Suppressor macrophage (primary cell): ENCODE measurements at regions not wholly inside any gene's neighbourhood (a gene's known extent, or its start where the extent isn't known, plus 50 kb on each side); places are given as distances from the start of the nearest gene placed in this dataset.

Experiments used
- DNase-seq, 4 experiments: peaks; one replicate each; pipeline ENCODE4 v3.0.0-alpha.2; 2020 to 2022

DNA sequence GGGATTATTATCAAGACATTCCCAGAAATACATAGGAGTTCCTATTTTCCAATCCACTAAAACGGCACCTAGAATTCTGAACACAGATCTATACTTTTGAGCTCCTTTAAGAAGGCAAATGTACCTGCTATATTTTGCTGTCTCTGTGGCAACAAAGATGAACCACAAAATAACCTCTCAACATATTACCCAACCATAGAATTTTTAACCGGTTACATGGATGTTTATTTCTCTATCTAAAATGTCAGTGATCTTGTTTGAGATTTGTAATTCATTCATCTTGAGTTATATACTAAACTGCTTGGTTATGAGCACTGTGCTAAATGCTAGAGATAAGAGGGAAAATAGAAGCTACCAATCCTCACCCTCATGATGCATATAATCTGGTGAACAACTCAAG, 117.5 kb upstream of the HMGCLL1 start:
- DNase-seq: no peak

DNA sequence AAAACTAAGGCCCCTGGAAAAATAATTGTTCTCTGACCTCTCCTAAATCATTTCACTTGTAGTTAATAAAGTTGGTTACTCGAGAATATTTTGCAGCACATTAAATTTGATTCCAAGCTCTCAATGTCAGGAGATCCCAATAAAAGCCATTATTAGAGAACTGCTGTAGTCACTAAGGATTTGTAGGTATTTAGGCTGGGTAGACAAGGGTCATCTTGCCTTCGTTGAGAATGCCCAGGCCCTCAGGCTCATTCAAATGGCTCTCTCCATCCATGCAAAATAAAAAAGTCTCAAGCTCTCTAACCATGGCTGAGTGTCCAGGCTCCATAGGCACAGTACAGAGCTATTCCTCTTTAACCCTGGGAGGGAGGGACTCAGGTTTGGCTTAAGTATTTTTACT, 117.0 kb upstream of the HMGCLL1 start:
- no peak for DNase-seq

DNA sequence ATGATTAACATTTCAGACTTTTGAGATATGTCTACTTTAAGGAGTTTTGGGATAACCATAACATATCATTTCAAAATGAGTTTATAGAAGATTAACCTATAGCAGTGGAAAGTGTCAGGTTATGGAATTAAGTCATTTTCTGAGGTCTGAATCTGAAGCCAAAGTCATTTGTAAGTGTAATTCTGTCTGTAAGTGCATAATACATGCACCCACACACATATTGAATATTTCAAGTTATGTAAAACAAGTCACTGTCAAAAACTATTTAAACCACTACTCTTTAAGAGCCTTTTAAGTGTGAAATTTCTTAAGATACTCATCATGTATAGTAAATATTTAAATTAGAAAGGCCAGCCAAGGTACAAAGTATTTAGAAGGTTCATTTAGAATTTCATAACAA, 115.8 kb upstream of the HMGCLL1 start:
- no peak for DNase-seq

GRCh38 chr6:55694148-55694547, 115.2 kb upstream of the HMGCLL1 start:
- DNase-seq: no peak

DNA sequence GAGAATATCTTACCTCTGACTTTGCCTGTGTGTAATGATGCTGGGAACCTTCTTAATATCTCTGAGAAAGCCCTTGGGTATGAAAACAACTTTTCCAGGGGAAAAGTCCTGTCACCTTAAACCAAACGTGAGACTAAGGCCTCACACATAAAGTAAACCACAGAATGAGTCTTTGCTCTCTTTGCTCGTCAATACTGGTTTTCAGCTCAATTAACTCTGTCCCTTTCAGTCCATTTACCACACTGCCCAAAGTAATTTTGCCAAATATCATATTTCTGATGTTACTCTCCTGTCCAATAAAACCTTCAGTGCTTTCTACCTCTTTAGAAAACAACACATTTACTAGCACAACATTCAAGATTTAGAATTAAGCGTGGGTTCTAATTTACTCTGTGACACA, 100.5 kb upstream of the HMGCLL1 start:
- DNase-seq: no peak

GRCh38 chr6:55678330-55679224, 99.6 kb upstream of the HMGCLL1 start:
- DNase-seq: no peak

DNA sequence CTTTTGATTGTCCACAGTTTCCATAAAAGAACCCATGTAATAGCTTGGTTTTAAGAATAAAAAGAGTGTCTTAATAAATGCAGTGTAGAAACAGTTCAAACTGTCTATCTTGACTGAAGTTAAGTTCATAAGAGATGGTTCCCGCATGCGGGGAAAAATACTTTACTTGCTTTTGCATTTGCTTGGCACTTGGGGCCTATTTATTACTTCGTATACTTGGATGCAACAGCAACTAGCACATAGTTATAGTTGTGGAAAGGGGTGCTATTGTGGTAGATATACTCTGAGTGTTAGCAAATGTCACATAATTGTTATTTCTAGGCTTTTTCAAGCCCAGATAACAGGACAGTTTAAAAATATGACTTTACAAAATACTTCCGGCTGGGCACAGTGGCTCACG, 97.7 kb upstream of the HMGCLL1 start:
- DNase-seq: no peak

DNA sequence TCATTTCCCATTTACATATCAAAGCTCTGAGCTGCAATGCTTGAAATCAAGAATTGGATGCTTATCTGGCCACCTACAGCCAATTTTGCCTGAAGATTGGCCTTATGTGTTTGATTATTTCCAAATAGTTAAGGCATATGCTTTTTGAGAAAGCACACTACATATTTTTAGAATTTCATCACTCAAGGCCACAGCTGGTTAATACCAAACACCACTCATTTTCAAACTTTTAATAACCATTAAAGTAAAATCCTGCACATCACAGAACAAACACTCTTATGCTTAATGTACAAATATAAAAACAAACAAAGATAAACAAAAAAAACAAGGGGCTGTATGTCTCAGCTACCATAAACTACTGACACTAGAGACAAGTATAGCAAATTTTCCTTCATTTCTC, 96.9 kb upstream of the HMGCLL1 start:
- DNase-seq: no peak

DNA sequence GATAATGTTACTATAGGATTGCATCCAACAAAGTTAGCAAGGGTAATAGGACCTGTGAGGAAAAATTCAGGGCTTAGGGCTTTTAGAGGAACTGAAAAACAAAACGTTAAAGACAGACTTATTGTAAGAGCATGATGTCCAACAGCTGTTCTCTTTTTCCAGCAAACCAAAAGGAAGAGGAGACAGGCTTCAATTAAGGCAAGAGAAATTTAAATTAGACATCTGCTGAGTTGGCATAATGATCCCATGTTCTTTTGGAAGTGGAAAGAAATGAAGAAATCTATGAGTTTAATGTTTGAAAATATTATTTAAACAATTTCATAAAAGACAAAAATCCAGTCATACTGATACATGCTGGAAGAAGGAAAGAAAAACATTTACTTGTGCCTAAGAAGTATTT, 95.7 kb upstream of the HMGCLL1 start:
- no peak for DNase-seq

GRCh38 chr6:55670850-55671413, 91.9 kb upstream of the HMGCLL1 start:
- no peak for DNase-seq

DNA sequence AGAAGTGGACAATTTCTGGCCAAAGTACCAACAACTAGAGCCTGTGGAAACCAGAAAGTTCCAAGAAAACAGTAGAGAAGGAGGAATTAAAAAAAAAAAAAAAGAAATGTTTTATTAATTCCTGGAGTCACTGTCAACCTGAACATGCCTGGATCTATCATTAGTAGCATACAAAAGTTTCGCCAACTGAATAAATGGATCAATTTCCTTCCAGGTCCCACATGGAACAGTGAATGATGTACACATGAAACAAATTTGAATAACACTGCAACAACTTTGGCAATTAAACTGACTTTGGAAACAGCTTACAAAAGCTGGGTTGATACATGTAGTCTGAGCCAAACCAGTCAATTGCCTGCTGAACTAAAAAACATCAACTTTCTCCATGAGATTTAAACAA, 90.0 kb upstream of the HMGCLL1 start:
- no peak for DNase-seq

DNA sequence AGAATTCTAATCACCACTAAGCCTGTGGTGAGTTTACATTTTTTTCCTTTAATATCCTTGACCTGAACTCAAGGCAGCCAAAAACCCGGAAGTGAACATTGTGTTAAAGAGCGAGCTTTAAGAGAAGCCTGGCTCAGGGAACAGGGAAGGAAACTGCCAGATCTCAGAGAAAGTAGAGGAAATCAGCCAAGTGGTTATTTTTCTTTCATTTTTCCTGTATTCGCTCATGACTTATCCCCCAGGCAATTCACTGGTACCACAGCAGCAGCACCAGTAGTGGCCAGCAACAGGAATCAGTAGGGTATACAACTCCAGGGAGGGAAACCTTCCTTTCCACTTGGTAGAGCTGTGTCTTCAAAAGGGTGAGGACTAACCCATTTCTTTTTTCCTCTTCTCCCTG, 89.6 kb upstream of the HMGCLL1 start:
- no peak for DNase-seq

- no peak for DNase-seq
These were observed 88.3 kb upstream of the HMGCLL1 start for GRCh38 chr6:55667341-55667740.

GRCh38 chr6:55666606-55667225, 87.7 kb upstream of the HMGCLL1 start:
- DNase-seq: no peak

- DNase-seq: no peak
These were observed 87.0 kb upstream of the HMGCLL1 start for GRCh38 chr6:55666037-55666436.

- DNase-seq: no peak
These were observed 85.9 kb upstream of the HMGCLL1 start for GRCh38 chr6:55664591-55665587.

- no peak for DNase-seq
These were observed 84.9 kb upstream of the HMGCLL1 start for GRCh38 chr6:55663914-55664313.

DNA sequence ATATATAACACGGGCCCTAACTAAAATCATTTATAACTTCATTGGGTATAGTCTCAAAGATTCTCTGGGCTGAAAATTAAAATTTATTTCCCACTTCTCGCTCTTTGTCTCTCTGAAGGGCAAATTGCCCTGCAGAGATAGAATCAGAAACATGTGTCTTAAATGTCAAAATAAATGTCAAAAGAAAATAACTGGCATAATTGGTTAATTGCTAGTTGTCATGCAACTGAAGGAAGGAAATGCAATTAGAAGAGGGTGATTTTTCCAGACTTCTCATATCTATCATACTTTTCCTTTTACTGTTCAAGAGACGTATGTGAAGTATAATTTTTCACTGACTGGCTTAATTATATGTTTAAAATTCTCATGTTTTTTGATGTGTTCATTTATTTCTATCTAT, 80.3 kb upstream of the HMGCLL1 start:
- DNase-seq: no peak

- DNase-seq: no peak
These were observed 75.5 kb upstream of the HMGCLL1 start for GRCh38 chr6:55654445-55654844.

DNA sequence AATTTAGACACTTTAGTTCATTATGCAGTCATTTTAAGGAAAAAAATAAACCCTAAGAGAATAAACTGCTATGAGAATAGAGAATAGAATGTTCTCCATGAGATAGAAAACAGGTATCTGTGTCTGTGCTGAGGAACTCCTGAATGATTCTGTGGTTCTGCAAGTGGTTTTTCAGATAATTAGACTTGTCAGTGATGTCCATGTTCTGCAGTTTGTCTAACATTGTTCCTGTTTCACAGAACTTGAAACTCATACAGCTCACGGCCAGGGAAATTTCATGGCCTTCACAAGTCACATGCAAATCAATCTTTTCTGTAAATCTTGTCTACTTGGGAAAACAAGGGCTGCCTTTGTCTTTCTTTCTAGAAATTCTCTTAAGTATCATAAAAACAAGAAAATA, 73.4 kb upstream of the HMGCLL1 start:
- DNase-seq: no peak

- DNase-seq: no peak
These were observed 72.0 kb upstream of the HMGCLL1 start for GRCh38 chr6:55651015-55651414.

- DNase-seq: peak; percentile 23 to 77 (median 51)
These were observed 64.9 kb upstream of the HMGCLL1 start for GRCh38 chr6:55643861-55644260.

- no peak for DNase-seq
These were observed 63.4 kb upstream of the HMGCLL1 start for GRCh38 chr6:55642366-55642765.
